Peyer's patch (tissue), 4 donors: ENCODE measurements at regions not wholly inside any gene's neighbourhood (a gene's known extent, or its start where the extent isn't known, plus 50 kb on each side); places are given as distances from the start of the nearest gene placed in this dataset.

Experiments used
- POLR2A ChIP-seq, 2 donors: fragments of 450-650 bp; IDR thresholded peaks; one replicate each; pipeline ENCODE4 v1.5.1; 2017; ENCODE audit warnings: antibody characterized with exemption in 2 of 2, mild to moderate bottlenecking in 2 of 2, moderate library complexity in 2 of 2
- TF ChIP-seq, protein P1 (sequence below), 6 experiments: fragments of 450-650 bp in 4 of 6; fragments of 200-600 bp in 2 of 6; sonication (generic) in 1 of 6; IDR thresholded peaks; one replicate each; pipeline ENCODE4 v1.5.1; 2017 to 2019; ENCODE audit warnings: antibody characterized with exemption in 6 of 6, mild to moderate bottlenecking in 3 of 6, moderate library complexity in 1 of 6

DNA sequence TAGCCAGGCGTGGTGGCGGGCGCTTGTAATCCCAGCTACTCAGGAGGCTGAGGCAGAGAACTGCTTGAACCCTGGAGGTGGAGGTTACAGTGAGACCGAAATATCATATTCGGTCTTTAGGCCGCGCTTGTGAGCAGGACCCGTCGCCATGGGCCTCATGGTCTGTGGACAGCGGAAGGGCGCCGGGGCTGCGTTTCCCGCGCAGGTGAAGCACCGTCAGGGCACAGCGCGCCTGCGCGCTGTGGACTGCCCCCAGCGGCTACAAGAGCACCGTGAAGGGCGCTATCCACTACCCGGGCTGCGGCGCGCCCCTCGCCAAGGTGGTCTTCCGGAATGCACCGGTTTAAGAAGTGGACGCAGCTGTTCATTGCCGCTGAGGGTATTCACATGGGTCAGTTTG is 482.0 kb upstream of the NAALADL2 start:
- TF ChIP-seq, protein P1, sequence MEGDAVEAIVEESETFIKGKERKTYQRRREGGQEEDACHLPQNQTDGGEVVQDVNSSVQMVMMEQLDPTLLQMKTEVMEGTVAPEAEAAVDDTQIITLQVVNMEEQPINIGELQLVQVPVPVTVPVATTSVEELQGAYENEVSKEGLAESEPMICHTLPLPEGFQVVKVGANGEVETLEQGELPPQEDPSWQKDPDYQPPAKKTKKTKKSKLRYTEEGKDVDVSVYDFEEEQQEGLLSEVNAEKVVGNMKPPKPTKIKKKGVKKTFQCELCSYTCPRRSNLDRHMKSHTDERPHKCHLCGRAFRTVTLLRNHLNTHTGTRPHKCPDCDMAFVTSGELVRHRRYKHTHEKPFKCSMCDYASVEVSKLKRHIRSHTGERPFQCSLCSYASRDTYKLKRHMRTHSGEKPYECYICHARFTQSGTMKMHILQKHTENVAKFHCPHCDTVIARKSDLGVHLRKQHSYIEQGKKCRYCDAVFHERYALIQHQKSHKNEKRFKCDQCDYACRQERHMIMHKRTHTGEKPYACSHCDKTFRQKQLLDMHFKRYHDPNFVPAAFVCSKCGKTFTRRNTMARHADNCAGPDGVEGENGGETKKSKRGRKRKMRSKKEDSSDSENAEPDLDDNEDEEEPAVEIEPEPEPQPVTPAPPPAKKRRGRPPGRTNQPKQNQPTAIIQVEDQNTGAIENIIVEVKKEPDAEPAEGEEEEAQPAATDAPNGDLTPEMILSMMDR (IDR thresholded peaks at IDR 0.05) = no peak
- TF ChIP-seq POLR2A (IDR thresholded peaks at IDR 0.05) = no peak
